Heart right ventricle (tissue), 16 donors: ENCODE measurements at regions not wholly inside any gene's neighbourhood (a gene's known extent, or its start where the extent isn't known, plus 50 kb on each side); places are given as distances from the start of the nearest gene placed in this dataset.

ENCODE experiments used
- ATAC-seq, 8 donors: fragments of 200-7000 bp; cut with Tn5 transposase; one replicate each; pipeline ENCODE4 v1.9.1; 2020; ENCODE audit warnings: mild to moderate bottlenecking in 8 of 8, moderate library complexity in 8 of 8, moderate number of reproducible peaks in 1 of 8
- DNase-seq, 2 donors: peaks; one replicate each; pipeline ENCODE4 v3.0.0-alpha.2; 2020
- H3K27ac ChIP-seq, 10 donors: fragments of 200-600 bp; sonication (generic) in 2 of 10; one replicate each; pipeline versions ENCODE4 v1.5.0 to v1.8.0; 2020 to 2022; ENCODE audit warnings: mild to moderate bottlenecking in 3 of 10
- H3K27me3 ChIP-seq, 7 donors: fragments of 200-600 bp; one replicate each; pipeline ENCODE4 v1.8.0; 2021 to 2022; ENCODE audit warnings: mild to moderate bottlenecking in 2 of 7
- H3K36me3 ChIP-seq, 9 donors: fragments of 200-600 bp; sonication (generic) in 1 of 9; one replicate each; pipeline versions ENCODE4 v1.5.0 to v1.8.0; 2020 to 2022; ENCODE audit warnings: mild to moderate bottlenecking in 2 of 9
- H3K4me1 ChIP-seq, 9 donors: fragments of 200-600 bp; sonication (generic) in 1 of 9; one replicate each; pipeline versions ENCODE4 v1.5.0 to v1.8.0; 2020 to 2022; ENCODE audit warnings: mild to moderate bottlenecking in 4 of 9
- H3K4me3 ChIP-seq, 10 donors: fragments of 200-600 bp; sonication (generic) in 2 of 10; one replicate each; pipeline versions ENCODE4 v1.5.0 to v1.8.0; 2020 to 2022; ENCODE audit warnings: mild to moderate bottlenecking in 7 of 10, moderate library complexity in 2 of 10
- H3K9me3 ChIP-seq, 11 donors: fragments of 200-600 bp in 10 of 11; sonication (generic) in 2 of 11; one replicate each; pipeline versions ENCODE4 v1.5.0 to v1.8.0; 2013 to 2022; ENCODE audit warnings: mild to moderate bottlenecking in 2 of 11, control low read depth in 1 of 11, moderate library complexity in 1 of 11
- CTCF ChIP-seq, 9 donors: fragments of 200-600 bp; sonication (generic) in 2 of 9; IDR thresholded peaks; one replicate each; pipeline versions ENCODE4 v1.5.0 to v1.8.0; 2021 to 2022; ENCODE audit warnings: antibody characterized with exemption in 9 of 9, mild to moderate bottlenecking in 5 of 9, moderate library complexity in 1 of 9
- WGBS, 2 donors: extraction: QIAGEN DNeasy Blood & Tissue Kit; methylation state at CpG; one replicate each; pipeline ENCODE4 v1.1.7; 2013; ENCODE audit warnings: inconsistent platforms in 1 of 2; 5-methylcytosine and 5-hydroxymethylcytosine counted together
- intact Hi-C, 10 donors: fragments of 100-400 bp; cut with DNase I; formaldehyde crosslinking; loops; one replicate each; pipeline versions ENCODE4 v1.11.1 to v1.14.2; 2022
- donor health status: Arrhythmogenic right ventricular cardiomyopathy.
- donor health status: ischemic (EF 13 %, LVEDD 7.1; RV severe dilation, severe dysfunction).
- donor health status: healthy with polysubstance abuse.
- donor health status: DM: no; HTN: yes; CAD: no.
- donor health status: DM: no; HTN: no; CAD: no.
- donor health status: ischemic (EF 25% LVEDD 6.9; RV normal size, moderate dysfunction).
- donor health status: ischemic (EF 25% LVEDD 5.7; RV mildly dilated, moderate dysfunction).
- donor health status: healthy.
- donor health status: DM: yes; HTN: yes; CAD: no.
- donor health status: Ischemic cardiomyopathy.
- donor health status: ischemic (EF 35%, LVEDD 5.7; RV mildly dilated, moderate dysfunction).
- donor health status: nonischemic (EF 11% LVEDD 7.7; RV severe dilation, severe dysfunction).
- donor health status: DM: yes; HTN: yes; CAD: no.
- donor health status: PGD.
- donor health status: ischemic (EF 29% LVEDD 5.4; RV normal size, mild dysfunction).
- donor health status: nonischemic (EF 23%, LVEDD 6.1; RV moderate dilation, normal function).

GRCh38 chr9:129230302-129230701 lies 52.2 kb upstream of the IER5L start:
- TF ChIP-seq CTCF (IDR thresholded peaks at IDR 0.05) = no peak
- peaks cover 0 to 11% (median 9%) of the 10 kb centered on the region in 9 donors for H3K4me1 ChIP-seq
- no peak for ATAC-seq
- whole genome bisulfite sequencing, 2 donors = 71 to 97% methylated on average over 2 of the region's 2 CpGs
- H3K27ac ChIP-seq = peak overlapping the region in 2 of 10 donors; percentile 1 to 39
- peaks cover 0 to 14% (median 0%) of the 10 kb centered on the region in 11 donors for H3K9me3 ChIP-seq
- intact Hi-C loops = no loop called here
- H3K36me3 ChIP-seq = no peaks in the 10 kb centered on the region
- H3K27me3 ChIP-seq = no peaks in the 10 kb centered on the region
- no peak for DNase-seq
- H3K4me3 ChIP-seq = no peak overlapping the region
